Activated CD4-positive, alpha-beta T cell treated with anti-CD3 and anti-CD28 coated beads for 36 hours (primary cell): ENCODE measurements at regions not wholly inside any gene's neighbourhood (a gene's known extent, or its start where the extent isn't known, plus 50 kb on each side); places are given as distances from the start of the nearest gene placed in this dataset.

Experiments used
- ATAC-seq: fragments of 200-7000 bp; cut with Tn5 transposase; one replicate; pipeline ENCODE4 v1.10.0; 2021; ENCODE audit warnings: mild to moderate bottlenecking, moderate library complexity
- CTCF ChIA-PET: fragments of 350-600 bp; sonication (Branson Sonifier 250); formaldehyde crosslinking; loops from one replicate; lab custom pipeline; 2021; ENCODE audit warnings: antibody characterized with exemption; lab: Charles Lee
- POLR2A ChIA-PET: fragments of 350-600 bp; sonication (Branson Sonifier 250); formaldehyde crosslinking; loops from one replicate; lab custom pipeline; 2021; ENCODE audit warnings: antibody characterized with exemption, inconsistent platforms; lab: Charles Lee
- DNase-seq: peaks from one replicate; pipeline ENCODE4 v3.0.0-alpha.2; 2020
- H3K27ac Mint-ChIP-seq: one replicate; pipeline ENCODE4 v1.8.0; 2021; ENCODE audit warnings: mixed read lengths
- H3K27me3 Mint-ChIP-seq: one replicate; pipeline ENCODE4 v1.8.0; 2021; ENCODE audit warnings: mixed read lengths
- H3K36me3 Mint-ChIP-seq: one replicate; pipeline ENCODE4 v1.8.0; 2021; ENCODE audit warnings: low read depth, mixed read lengths
- H3K4me1 Mint-ChIP-seq: one replicate; pipeline ENCODE4 v1.8.0; 2021; ENCODE audit warnings: mixed read lengths
- H3K4me3 Mint-ChIP-seq: one replicate; pipeline ENCODE4 v1.8.0; 2021; ENCODE audit warnings: mild to moderate bottlenecking, moderate library complexity, mixed read lengths
- H3K9me3 Mint-ChIP-seq: one replicate; pipeline ENCODE4 v1.8.0; 2021; ENCODE audit warnings: low read depth, mixed read lengths
- intact Hi-C, 2 experiments: fragments of 100-400 bp; cut with DNase I in 1 of 2; cut with micrococcal nuclease in 1 of 2; formaldehyde crosslinking; loops; one replicate each; pipeline versions ENCODE4 v1.14.2 to v1.15.1; 2022 to 2024; cut with DNase I, micrococcal nuclease

DNA sequence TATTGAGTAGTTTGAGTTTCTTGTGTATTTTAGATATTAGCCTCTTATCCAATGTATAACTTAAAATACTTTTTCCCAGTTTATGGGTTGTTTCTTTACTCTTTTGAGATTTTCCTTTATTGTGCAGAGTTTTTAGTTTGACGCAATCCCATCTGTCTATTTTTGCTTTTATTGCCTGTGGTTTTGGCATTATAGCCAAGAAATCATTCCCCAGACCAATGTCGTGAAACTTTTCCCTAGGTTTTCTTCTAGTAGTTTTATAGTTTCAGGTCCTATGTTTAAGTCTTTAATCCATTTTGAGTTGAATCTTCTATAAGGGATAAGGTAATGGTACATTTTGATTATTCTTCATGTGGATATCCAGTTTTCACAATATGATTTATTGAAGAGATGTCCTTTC, 87.6 kb downstream of the LEPR start:
- intact Hi-C loops = no loop called here
- no peaks in the 10 kb centered on the region for H3K36me3 Mint-ChIP-seq
- no peak overlapping the region for H3K27ac Mint-ChIP-seq
- no peaks in the 10 kb centered on the region for H3K9me3 Mint-ChIP-seq
- H3K4me3 Mint-ChIP-seq = no peak overlapping the region
- ATAC-seq (no peak), DNase-seq (no peak)
- POLR2A ChIA-PET = no interaction called here
- H3K4me1 Mint-ChIP-seq = no peaks in the 10 kb centered on the region
- H3K27me3 Mint-ChIP-seq = no peaks in the 10 kb centered on the region
- CTCF ChIA-PET = no interaction called here

DNA sequence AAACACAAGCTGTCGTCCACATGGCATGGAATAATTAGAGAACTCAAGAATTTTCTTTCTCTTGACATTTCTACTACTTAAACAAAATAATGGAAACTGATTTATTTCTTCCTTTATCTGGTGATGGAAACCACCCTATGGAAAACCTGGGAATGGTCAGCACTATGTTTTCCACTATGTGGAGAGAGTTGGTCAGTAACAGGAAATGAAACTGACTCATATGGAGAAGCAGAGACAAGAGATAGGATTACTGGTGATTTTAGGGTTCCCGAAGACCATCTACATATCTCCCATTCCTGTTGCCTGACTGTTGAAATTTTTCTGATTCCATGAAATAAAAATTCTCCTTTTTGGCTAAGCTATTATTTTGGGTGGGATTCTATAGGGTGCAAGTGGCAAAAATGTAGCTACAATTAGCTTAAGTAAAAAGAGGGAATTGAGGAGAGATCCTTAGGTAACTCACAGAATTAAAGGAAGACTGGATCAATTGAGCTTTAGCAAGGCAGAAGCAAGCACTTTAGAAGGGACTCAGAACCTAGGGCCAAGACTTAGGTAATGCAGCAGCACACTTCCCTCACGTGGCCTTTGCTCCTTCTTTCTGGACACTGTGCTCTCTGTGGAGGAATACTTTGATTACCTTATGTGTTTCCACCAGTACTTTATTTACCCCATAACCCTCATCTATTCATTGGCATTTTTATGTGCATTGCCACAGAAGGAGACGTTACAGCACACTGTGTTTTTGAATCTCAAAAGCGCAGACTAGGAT, 89.6 kb downstream of the LEPR start:
- Mint-ChIP-seq H3K4me3 (no peak overlapping the region), H3K36me3 (no peaks in the 10 kb centered on the region), H3K9me3 (no peaks in the 10 kb centered on the region), H3K27ac (no peak overlapping the region), H3K27me3 (no peaks in the 10 kb centered on the region), H3K4me1 (no peaks in the 10 kb centered on the region)
- ATAC-seq = no peak
- POLR2A ChIA-PET = no interaction called here
- intact Hi-C loops = no loop called here
- CTCF ChIA-PET = interaction anchor here (0.6 kb wide), 2 partner anchors 179 to 186 kb away, joined by 3 to 5 read pairs; no protein-coding TSS in a partner anchor
- no peak for DNase-seq

DNA sequence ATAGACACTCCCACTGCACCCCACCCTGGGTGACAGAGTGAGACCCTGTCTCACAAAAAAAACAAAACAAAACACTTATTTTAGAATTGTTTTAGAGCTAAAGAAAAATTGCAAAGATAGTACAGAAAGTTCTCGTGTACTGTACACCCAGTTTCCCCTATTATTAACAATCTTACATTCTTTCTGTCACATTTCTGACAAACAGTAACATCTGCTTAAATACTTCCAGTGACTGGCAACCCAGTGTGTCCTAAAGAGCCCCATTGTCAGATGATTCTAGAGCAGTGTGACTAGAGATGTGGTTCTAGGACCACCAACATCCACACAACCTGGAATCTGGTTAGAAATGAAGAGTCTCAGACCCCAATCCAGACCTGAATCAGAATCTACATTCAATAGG, 90.5 kb downstream of the LEPR start:
- H3K4me1 Mint-ChIP-seq = no peaks in the 10 kb centered on the region
- H3K27me3 Mint-ChIP-seq = no peaks in the 10 kb centered on the region
- no peak overlapping the region for H3K4me3 Mint-ChIP-seq
- H3K36me3 Mint-ChIP-seq = no peaks in the 10 kb centered on the region
- DNase-seq = no peak
- no peaks in the 10 kb centered on the region for H3K9me3 Mint-ChIP-seq
- no peak for ATAC-seq
- ChIA-PET CTCF (interaction anchor here (0.6 kb wide), 1 partner anchor 178 kb away, joined by 3 read pairs; no protein-coding TSS in a partner anchor), POLR2A (no interaction called here)
- intact Hi-C loops = no loop called here
- H3K27ac Mint-ChIP-seq = no peak overlapping the region

DNA sequence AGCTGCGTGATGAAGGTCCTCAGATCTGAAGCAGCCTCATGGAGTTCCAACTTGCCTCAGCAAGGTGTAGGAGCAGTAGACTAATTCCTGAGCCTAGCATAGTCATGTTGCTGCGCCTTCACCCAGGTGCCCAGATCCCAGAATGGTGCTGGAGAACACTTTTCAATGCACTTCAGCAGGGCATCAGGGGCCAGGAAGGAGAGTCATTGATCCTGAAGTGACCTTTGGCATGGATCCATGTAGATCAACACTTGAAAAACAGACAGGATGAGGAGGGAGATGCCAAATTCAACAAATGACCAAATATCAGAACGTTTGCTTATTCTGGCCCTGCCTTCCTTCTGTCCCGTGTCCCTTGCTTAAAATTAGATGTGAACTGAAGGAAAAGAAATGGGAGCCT, 91.9 kb downstream of the LEPR start:
- no peaks in the 10 kb centered on the region for H3K9me3 Mint-ChIP-seq
- no peak overlapping the region for H3K27ac Mint-ChIP-seq
- ChIA-PET POLR2A (no interaction called here), CTCF (no interaction called here)
- intact Hi-C loops = no loop called here
- DNase-seq = no peak
- H3K4me1 Mint-ChIP-seq = no peaks in the 10 kb centered on the region
- ATAC-seq = no peak
- no peak overlapping the region for H3K4me3 Mint-ChIP-seq
- no peaks in the 10 kb centered on the region for H3K36me3 Mint-ChIP-seq
- no peaks in the 10 kb centered on the region for H3K27me3 Mint-ChIP-seq

DNA sequence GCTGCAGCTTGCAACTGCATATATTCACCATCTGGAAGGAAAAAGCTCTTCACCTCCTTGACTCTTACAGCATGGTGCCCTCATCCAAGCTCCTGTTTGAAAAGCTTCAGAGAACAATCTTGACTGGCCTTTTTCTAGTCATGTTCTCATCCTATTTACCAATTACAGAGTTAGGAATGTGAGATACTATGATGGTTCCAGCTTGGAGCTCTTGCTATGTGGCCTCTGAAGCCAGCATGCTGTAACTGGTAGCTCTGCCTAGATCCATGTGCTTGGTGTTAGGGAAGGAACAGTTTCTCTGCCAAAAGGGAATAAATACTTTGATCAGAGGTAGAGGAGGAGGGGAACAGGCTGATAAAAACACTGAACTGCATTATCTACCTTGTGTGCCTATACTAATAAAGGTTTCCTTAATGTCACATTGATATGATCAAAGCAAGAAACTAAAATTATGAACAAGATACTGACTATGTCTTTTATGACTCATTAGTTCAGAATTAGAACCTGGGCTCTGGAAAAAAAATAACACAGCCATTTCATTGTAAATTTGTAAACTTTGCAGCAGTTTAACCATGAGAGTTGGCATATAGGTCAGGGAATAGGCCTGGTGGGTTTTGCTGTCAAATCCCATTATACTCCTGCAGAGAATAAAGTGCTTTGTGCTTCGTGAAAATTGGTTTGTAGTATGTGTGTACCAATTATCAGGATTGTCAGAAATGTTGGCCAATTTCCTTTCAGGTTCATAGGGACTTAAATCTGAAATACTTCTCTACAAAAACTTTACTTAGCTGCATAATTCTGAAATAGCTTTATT, 92.7 kb downstream of the LEPR start:
- intact Hi-C loops = no loop called here
- ATAC-seq (no peak), DNase-seq (no peak)
- Mint-ChIP-seq H3K4me1 (no peaks in the 10 kb centered on the region), H3K27me3 (no peaks in the 10 kb centered on the region), H3K36me3 (no peaks in the 10 kb centered on the region), H3K27ac (no peak overlapping the region), H3K9me3 (no peaks in the 10 kb centered on the region), H3K4me3 (no peak overlapping the region)
- ChIA-PET CTCF (interaction anchor here (0.5 to 1.0 kb wide), 2 partner anchors 118 to 1700 kb away, joined by 3 read pairs; no protein-coding TSS in a partner anchor), POLR2A (no interaction called here)

DNA sequence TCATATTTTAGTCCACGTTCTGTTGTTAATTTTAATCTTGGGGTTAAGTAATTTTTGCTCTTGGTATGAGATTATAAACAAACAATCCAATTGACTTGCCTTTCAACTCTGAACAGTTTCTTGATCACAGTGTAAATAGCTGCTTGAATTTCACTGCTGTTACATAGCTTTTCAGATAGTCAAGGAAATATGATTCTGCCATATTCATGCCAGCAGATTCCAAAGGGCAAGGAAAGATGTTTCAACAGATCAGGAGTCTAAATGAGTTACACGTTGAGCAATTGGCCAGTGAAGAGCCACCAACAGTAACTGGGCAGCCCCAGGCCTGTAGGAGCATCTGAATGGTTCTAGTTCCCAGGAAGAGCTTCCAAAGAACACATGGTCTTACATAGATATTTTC, 93.6 kb downstream of the LEPR start:
- no peak overlapping the region for H3K4me3 Mint-ChIP-seq
- CTCF ChIA-PET = interaction anchor here (0.5 to 1.0 kb wide), 3 partner anchors 89 to 1699 kb away, joined by 3 read pairs; no protein-coding TSS in a partner anchor

DNA sequence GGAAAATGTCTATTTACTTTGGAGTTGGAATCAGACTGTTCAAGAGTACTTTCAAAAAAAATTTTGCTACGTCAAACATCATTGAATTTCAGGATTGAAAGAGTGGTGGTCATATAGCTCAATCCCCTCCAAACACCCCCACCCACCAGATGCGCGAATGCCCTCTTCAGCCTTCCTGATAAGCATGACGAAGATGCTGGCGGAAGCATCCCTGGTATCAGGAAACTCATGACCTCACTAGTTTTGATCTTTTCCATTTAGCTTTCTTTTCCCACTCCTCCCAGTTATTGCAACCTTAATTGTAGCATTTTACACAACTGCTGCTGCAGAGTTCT, 104.4 kb downstream of the LEPR start:
- Mint-ChIP-seq H3K4me1 (peaks cover 5% of the 10 kb centered on the region), H3K4me3 (peak overlapping the region; percentile 43), H3K9me3 (no peaks in the 10 kb centered on the region), H3K27me3 (peaks cover 41% of the 10 kb centered on the region), H3K27ac (no peak overlapping the region), H3K36me3 (peaks cover 4% of the 10 kb centered on the region)
- no peak for DNase-seq
- ChIA-PET CTCF (no interaction called here), POLR2A (no interaction called here)
- intact Hi-C loops = no loop called here
- no peak for ATAC-seq

More for the DNA sequence above, 93.6 kb downstream of the LEPR start:
- no peaks in the 10 kb centered on the region for H3K9me3 Mint-ChIP-seq
- H3K27ac Mint-ChIP-seq = no peak overlapping the region
- DNase-seq (no peak), ATAC-seq (no peak)
- intact Hi-C loops = no loop called here
- H3K27me3 Mint-ChIP-seq = no peaks in the 10 kb centered on the region
- POLR2A ChIA-PET = no interaction called here
- H3K36me3 Mint-ChIP-seq = no peaks in the 10 kb centered on the region
- no peaks in the 10 kb centered on the region for H3K4me1 Mint-ChIP-seq

DNA sequence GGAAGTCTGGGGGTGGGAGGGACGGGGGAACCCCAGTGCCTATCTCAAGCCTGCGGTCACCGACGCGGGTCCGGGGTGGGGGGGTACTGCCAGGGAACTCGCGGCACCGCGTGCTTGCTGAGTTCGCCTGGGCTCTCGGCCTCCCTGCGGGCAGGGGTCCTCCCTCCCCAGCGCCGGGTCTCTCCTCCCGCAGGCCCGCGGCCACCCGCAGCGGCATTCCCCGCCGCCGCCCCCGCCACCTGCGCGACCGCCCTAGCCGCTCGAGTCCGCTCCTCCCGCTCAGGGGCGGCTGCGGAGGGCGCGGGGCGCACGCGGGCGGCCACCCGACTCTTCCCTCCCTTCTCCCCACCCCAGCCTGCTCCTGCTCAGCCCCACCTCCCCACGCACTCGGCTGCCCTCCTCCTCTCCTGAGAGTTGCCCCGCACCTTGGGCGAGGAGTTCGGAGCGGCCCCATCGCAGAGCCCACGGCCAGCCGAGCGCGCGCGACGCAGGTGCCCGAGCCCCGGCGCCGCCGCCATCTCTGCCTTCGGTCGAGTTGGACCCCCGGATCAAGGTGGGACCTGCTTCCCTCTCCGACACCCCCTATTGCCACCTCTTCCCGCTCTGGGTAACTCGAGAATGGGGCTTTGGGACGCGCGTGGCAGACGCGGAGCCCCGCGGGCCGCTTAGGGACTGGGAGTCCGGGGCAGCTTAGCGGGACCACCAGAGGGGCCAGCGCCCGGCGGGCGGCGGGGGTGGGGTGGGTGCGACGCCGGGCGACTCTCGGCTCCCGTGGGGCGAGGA, 105.0 kb downstream of the LEPR start:
- Mint-ChIP-seq H3K4me1 (peaks cover 5% of the 10 kb centered on the region), H3K27me3 (peaks cover 45% of the 10 kb centered on the region), H3K4me3 (peak overlapping the region; percentile 43), H3K27ac (no peak overlapping the region), H3K9me3 (no peaks in the 10 kb centered on the region), H3K36me3 (peaks cover 4% of the 10 kb centered on the region)
- ATAC-seq = no peak
- intact Hi-C loops = no loop called here
- ChIA-PET POLR2A (no interaction called here), CTCF (no interaction called here)
- DNase-seq = peak; percentile 18

DNA sequence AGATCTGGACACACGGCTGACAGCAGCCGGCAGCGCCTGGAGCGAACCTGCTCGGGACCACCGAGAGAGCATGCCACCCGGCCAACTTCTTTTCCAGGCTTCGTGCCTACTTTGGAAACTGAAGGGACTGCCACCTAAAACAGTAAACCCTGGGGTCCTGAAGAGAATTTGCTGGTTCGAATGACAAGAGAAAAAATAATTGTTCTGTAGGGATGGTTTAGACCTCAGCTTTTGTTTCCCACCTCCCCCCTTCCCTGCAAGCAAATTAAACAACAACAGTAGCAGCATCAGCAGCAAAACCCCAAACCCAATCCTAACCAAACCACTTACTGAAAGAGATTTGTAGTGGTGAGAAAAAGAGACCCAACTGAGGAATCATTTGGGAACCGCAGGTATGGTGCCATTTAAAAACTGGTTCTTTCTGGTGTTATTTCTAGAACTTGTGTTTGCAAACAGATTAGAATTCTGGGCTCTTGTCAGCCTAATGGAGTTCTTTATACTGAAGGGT, 105.6 kb downstream of the LEPR start:
- H3K27ac Mint-ChIP-seq = no peak overlapping the region
- H3K27me3 Mint-ChIP-seq = peaks cover 48% of the 10 kb centered on the region
- intact Hi-C loops = no loop called here
- no peak for ATAC-seq
- POLR2A ChIA-PET = no interaction called here
- H3K9me3 Mint-ChIP-seq = no peaks in the 10 kb centered on the region
- DNase-seq = no peak
- CTCF ChIA-PET = no interaction called here
- H3K4me1 Mint-ChIP-seq = peaks cover 5% of the 10 kb centered on the region
- no peak overlapping the region for H3K4me3 Mint-ChIP-seq
- H3K36me3 Mint-ChIP-seq = peaks cover 4% of the 10 kb centered on the region

DNA sequence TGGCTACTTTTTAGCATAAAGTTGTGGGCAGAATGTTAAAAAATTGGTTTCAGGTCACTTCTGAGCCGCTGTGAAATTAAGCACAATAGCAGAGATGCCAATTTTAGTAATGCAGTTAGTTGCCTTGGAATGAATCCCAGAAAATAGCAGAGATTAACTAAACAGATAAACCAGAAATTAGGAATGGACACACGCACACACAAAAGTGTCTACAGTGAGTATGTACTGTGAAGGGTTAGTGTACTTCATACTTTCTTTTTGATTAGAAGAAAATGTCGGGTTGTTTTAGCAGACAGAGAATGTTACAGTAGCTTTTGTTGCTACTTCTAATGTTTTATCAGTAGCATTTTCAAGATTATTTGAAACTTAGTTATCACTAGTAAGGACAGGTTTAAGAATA, 106.7 kb downstream of the LEPR start:
- H3K36me3 Mint-ChIP-seq = peaks cover 4% of the 10 kb centered on the region
- H3K4me1 Mint-ChIP-seq = peaks cover 5% of the 10 kb centered on the region
- no peak overlapping the region for H3K4me3 Mint-ChIP-seq
- peaks cover 2% of the 10 kb centered on the region for H3K9me3 Mint-ChIP-seq
- intact Hi-C loops = no loop called here
- CTCF ChIA-PET = no interaction called here
- no peak overlapping the region for H3K27ac Mint-ChIP-seq
- no peak for DNase-seq
- POLR2A ChIA-PET = interaction anchor here (0.6 kb wide), 1 partner anchor 423 kb away, joined by 5 read pairs; no protein-coding TSS in a partner anchor
- peaks cover 49% of the 10 kb centered on the region for H3K27me3 Mint-ChIP-seq
- no peak for ATAC-seq

DNA sequence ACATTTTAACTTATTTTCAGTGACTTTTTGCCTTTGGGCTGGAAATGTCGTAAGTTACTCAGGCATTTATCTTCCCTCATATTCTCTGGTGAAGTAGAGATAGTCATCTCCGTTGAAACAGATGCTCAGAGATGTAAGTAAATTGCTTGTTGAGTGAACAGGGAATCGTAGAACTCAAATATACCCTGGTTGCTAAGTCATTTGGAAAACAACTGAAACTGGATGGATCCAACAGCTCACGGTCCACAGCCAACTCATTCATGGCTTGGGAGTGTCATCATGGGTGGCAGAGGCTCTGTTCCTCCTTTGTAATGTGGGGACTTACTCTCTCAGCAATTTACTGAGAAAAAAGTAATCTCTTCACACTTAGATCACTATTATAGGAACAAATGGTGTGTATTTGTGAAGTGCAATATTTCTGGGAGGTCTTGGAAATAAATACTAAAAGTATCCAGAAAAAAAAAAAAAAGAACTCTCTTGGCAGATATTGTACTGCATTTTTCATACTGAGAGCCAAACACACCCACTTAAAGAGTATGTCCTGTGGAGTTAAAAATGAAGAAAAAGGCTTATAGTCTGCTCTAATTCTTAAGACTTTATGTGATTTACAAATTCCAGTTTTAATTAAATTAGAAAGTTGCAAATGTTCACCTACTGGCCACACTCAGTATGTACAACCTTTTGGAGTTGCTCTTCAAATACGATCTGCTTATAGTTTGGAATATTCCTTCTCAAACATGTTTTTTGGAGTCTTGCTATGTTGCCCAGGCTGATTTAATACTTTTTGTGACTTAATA, 107.4 kb downstream of the LEPR start:
- Mint-ChIP-seq H3K27ac (no peak overlapping the region), H3K36me3 (peaks cover 4% of the 10 kb centered on the region), H3K4me3 (no peak overlapping the region), H3K27me3 (peaks cover 50% of the 10 kb centered on the region), H3K4me1 (peaks cover 5% of the 10 kb centered on the region), H3K9me3 (peaks cover 5% of the 10 kb centered on the region)
- ATAC-seq = no peak
- intact Hi-C loops = no loop called here
- DNase-seq = no peak
- ChIA-PET POLR2A (no interaction called here), CTCF (no interaction called here)
